Activated CD4-positive, alpha-beta T cell treated with anti-CD3 and anti-CD28 coated beads, Interleukin-2, amount 50 U/mL, for 1 hour (primary cell): ENCODE measurements at regions not wholly inside any gene's neighbourhood (a gene's known extent, or its start where the extent isn't known, plus 50 kb on each side); places are given as distances from the start of the nearest gene placed in this dataset.
"Not testable (repeated sequence)": the region's sequence is repeated elsewhere in the genome, so short reads cannot be mapped to it uniquely, and the experiment has no call there.

Experiments
- DNase-seq: peaks from one replicate; pipeline ENCODE4 v3.0.0-alpha.2; 2020

DNA sequence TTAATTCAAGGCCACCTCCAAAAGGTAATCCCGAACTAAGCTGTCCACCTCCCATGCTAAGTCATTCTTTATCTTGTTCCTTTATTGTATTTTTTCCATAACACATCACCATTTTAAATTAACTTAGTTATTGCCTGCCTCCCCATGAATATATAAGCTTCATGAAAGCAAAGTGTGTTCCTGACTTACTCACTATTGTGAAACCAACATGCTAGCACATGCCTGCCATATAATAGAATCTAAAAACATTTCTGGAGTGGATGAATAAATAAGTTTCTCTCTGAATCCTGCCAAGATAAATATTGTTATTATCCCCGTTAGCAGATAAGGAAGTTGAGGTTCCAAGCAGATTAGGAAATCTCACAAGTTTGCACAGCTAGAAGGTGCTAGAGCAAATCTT lies 98.7 kb upstream of the RRN3 start:
- not testable (repeated sequence) for DNase-seq

DNA sequence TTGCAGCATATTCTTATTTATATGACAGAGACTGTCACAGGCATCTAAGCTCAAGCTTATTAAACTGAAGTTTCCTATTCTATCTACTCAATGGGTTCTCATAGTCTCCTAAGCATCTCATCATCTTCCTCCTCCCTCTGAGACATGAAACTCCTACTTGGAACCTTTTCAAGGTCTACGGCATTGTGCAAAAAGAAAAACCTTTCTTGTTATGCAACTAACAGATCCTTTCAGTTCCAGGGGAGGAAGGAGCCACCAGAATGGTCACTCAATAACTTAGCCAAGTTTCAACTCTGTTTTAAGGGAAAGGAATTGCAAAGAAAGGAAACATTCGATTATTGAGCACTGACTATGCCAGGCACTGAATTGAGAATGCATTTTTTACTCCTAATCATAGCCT lies 98.1 kb upstream of the RRN3 start:
- not testable (repeated sequence) for DNase-seq

DNA sequence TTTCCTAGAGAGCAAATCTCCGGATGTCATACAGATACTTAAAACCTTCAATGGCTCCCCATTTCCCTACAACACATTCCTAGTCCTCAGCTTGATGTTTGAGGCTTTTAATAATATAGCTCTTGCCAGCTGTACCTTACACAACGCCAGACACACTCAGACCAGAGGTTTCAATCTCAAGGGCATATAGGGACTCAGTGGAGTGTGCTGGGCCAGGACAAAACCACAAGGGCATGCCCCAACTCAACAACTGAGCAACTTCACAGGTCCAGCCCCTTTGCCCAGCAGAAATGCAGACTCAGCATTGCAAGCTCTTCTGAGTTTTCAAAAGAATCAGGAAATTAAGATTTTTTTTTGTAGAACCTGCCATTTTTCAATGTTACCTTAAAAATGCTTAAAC lies 95.4 kb upstream of the RRN3 start:
- not testable (repeated sequence) for DNase-seq
